ENCODE measurements at regions not wholly inside any gene's neighbourhood (a gene's known extent, or its start where the extent isn't known, plus 50 kb on each side); places are given as distances from the start of the nearest gene placed in this dataset.
"Not testable (repeated sequence)": the region's sequence is repeated elsewhere in the genome, so short reads cannot be mapped to it uniquely, and the experiment has no call there.

DNA sequence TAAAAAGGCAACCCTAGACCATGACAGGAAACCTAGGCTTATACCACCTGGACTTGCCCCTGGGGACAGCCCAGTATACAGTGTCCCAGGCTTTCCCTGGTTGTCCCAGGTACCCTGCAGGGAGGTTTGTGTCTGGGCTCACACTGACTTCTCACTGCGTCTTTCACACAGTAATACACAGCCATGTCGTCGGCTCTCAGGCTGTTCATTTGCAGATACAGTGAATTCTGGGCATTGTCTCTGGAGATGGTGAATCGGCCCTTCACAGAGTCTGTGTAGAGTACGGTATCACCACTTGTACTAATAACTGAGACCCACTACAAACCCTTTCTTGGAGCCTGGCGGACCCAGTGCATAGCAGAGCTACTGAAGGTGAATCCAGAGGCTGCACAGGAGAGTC lies 1116.6 kb downstream of the TMEM121 start:
- not testable (repeated sequence) for H3K27me3 ChIP-seq (replicated peaks; ENCODE audit: control insufficient read depth, insufficient read depth, low read length, poor library complexity, severe bottlenecking)

DNA sequence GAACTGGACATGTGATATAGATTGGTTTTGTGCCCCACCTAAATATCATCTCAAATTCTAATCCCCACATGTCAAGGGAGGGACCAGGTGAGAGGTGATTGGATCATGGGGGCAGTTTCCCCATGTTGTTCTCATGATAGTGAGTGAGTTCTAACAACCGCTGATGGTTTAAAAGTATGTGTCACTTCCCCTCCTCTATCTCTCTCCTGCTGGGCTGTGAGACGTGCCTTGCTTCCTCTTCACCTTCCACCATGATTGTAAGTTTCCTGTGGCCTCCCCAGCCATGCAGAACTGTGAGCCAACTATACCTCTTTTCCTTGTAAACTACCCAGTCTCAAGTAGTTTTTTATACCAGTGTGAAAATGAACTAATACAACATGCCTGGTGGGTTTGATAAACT lies 1122.5 kb downstream of the TMEM121 start:
- DNase-seq; H3K4me3 ChIP-seq (ENCODE audit: insufficient read depth, low read depth, low read length, poor library complexity, severe bottlenecking); H3K4me1 ChIP-seq (ENCODE audit: control insufficient read depth, insufficient read depth, low read length, poor library complexity, severe bottlenecking); H3K9me3 ChIP-seq (ENCODE audit: control insufficient read depth, low read length); H3K27ac ChIP-seq (ENCODE audit: insufficient read depth, low read length, poor library complexity, severe bottlenecking); H3K27me3 ChIP-seq (replicated peaks; ENCODE audit: control insufficient read depth, insufficient read depth, low read length, poor library complexity, severe bottlenecking); H3K36me3 ChIP-seq (ENCODE audit: control insufficient read depth, insufficient read depth, low read length): not testable (repeated sequence)

More for the DNA sequence above, 1116.6 kb downstream of the TMEM121 start:
- DNase-seq; H3K4me3 ChIP-seq (ENCODE audit: insufficient read depth, low read depth, low read length, poor library complexity, severe bottlenecking); H3K36me3 ChIP-seq (ENCODE audit: control insufficient read depth, insufficient read depth, low read length); H3K27ac ChIP-seq (ENCODE audit: insufficient read depth, low read length, poor library complexity, severe bottlenecking); H3K9me3 ChIP-seq (ENCODE audit: control insufficient read depth, low read length); H3K4me1 ChIP-seq (ENCODE audit: control insufficient read depth, insufficient read depth, low read length, poor library complexity, severe bottlenecking): not testable (repeated sequence)

DNA sequence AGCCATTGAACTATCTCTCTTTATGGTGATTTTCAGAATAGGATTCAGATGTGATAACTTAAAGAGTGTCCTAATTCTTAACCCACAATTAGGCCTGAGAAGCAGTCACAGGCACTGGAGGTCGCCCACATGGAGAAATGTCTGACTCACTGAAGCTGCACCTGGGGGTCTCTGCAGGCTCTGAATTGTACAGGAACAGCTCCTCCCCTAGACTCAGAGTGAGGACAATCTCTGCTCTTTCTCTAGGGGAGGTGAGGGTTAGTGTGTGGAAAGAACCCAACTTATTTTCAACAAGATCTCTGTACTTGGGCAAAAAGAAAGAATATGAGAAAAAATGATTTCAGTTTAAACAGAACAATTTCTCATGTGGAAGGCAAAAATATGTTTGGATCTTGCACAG lies 1124.6 kb downstream of the TMEM121 start:
- DNase-seq = no peak
- no peak overlapping the region for H3K4me3 ChIP-seq (ENCODE audit: insufficient read depth, low read depth, low read length, poor library complexity, severe bottlenecking)
- H3K4me1 ChIP-seq (ENCODE audit: control insufficient read depth, insufficient read depth, low read length, poor library complexity, severe bottlenecking) = no peaks in the 10 kb centered on the region

DNA sequence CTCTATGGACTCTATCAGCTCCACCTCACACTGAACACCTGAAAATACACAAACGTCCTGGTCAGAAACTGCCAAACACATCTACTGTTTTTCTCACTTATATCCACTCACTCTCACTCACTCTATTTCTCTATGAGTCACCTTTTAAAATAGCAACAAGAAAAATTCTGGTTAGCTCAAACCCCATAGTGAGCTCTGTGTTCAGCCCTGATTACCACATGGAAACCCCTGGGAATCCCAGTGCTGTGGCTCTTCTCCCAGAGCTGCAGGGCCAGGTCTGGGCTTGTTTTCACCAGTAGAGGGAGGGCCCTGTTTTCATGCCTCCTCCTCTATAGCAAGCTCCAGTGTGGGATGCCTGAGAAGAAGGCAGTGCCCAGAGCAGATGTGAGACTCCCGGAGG lies 1126.1 kb downstream of the TMEM121 start:
- Histone ChIP-seq H3K27ac (ENCODE audit: insufficient read depth, low read length, poor library complexity, severe bottlenecking) (no peak overlapping the region), H3K36me3 (ENCODE audit: control insufficient read depth, insufficient read depth, low read length) (no peaks in the 10 kb centered on the region), H3K4me1 (ENCODE audit: control insufficient read depth, insufficient read depth, low read length, poor library complexity, severe bottlenecking) (no peaks in the 10 kb centered on the region), H3K9me3 (ENCODE audit: control insufficient read depth, low read length) (no peaks in the 10 kb centered on the region), H3K4me3 (ENCODE audit: insufficient read depth, low read depth, low read length, poor library complexity, severe bottlenecking) (no peak overlapping the region), H3K27me3 (replicated peaks; ENCODE audit: control insufficient read depth, insufficient read depth, low read length, poor library complexity, severe bottlenecking) (no peaks in the 10 kb centered on the region)
- no peak for DNase-seq

More for the DNA sequence above, 1124.6 kb downstream of the TMEM121 start:
- Histone ChIP-seq H3K9me3 (ENCODE audit: control insufficient read depth, low read length) (no peaks in the 10 kb centered on the region), H3K36me3 (ENCODE audit: control insufficient read depth, insufficient read depth, low read length) (no peaks in the 10 kb centered on the region), H3K27ac (ENCODE audit: insufficient read depth, low read length, poor library complexity, severe bottlenecking) (no peak overlapping the region), H3K27me3 (replicated peaks; ENCODE audit: control insufficient read depth, insufficient read depth, low read length, poor library complexity, severe bottlenecking) (no peaks in the 10 kb centered on the region)

DNA sequence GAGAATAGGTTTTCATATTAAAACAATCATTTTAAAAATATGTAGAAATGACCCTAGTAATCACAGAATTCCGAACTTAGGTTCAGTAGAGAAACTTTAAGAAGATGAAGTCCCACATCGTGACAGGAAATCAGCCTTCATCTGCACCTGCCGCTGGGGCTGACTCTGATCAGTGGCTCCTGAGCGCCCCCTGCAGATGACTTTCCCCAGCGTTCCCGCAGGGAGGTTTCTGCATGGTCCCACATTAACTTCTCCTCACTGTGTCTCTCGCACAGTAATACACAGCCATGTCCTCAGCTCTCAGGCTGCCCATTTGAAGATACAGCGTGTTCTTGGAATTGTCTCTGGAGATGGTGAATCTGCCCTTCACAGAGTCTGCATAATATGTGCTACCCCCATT lies 1131.1 kb downstream of the TMEM121 start:
- Histone ChIP-seq H3K27me3 (replicated peaks; ENCODE audit: control insufficient read depth, insufficient read depth, low read length, poor library complexity, severe bottlenecking) (no peaks in the 10 kb centered on the region), H3K4me3 (ENCODE audit: insufficient read depth, low read depth, low read length, poor library complexity, severe bottlenecking) (no peak overlapping the region), H3K36me3 (ENCODE audit: control insufficient read depth, insufficient read depth, low read length) (no peaks in the 10 kb centered on the region), H3K27ac (ENCODE audit: insufficient read depth, low read length, poor library complexity, severe bottlenecking) (no peak overlapping the region), H3K4me1 (ENCODE audit: control insufficient read depth, insufficient read depth, low read length, poor library complexity, severe bottlenecking) (no peaks in the 10 kb centered on the region), H3K9me3 (ENCODE audit: control insufficient read depth, low read length) (no peaks in the 10 kb centered on the region)
- DNase-seq = peak in 2 of 3 donors; percentile 14 to 17

DNA sequence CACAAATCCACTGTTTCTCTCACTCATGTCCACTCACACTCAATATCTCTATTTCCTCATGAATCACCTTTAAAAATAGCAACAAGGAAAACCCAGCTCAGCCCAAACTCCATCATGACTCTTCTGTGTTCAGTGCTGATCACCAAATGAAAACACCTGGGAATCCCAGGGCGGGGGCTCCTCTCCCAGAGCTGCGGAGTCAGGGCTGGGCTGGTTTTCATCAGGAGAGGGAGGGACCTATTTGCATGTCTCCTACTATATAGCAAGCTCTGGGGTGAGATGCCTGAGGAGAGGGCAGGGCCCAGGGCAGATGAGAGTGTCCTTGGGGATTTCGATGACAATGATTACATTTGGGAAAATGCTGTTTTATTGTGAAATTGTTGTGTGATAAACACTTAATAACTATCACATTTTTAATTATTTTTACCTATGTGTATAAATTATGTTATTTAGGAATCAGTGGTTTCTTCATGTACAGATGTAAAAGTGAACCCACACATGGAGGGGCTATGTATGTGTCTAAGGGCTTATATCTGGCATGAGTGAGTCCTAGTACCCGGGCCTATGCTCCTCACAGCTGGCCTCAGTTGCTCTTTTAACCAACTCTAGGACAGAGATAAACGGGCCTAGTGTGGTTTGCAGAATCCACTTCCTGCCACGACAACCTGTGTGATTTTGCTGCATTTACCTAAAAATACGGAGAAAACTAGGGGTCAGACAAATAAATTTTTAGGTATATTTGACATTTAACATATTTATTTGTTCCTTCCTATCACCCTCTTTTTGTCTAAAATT lies 1131.9 kb downstream of the TMEM121 start:
- H3K4me3 ChIP-seq (ENCODE audit: insufficient read depth, low read depth, low read length, poor library complexity, severe bottlenecking); H3K27me3 ChIP-seq (replicated peaks; ENCODE audit: control insufficient read depth, insufficient read depth, low read length, poor library complexity, severe bottlenecking); H3K4me1 ChIP-seq (ENCODE audit: control insufficient read depth, insufficient read depth, low read length, poor library complexity, severe bottlenecking); H3K27ac ChIP-seq (ENCODE audit: insufficient read depth, low read length, poor library complexity, severe bottlenecking); H3K36me3 ChIP-seq (ENCODE audit: control insufficient read depth, insufficient read depth, low read length); DNase-seq; H3K9me3 ChIP-seq (ENCODE audit: control insufficient read depth, low read length): not testable (repeated sequence)

DNA sequence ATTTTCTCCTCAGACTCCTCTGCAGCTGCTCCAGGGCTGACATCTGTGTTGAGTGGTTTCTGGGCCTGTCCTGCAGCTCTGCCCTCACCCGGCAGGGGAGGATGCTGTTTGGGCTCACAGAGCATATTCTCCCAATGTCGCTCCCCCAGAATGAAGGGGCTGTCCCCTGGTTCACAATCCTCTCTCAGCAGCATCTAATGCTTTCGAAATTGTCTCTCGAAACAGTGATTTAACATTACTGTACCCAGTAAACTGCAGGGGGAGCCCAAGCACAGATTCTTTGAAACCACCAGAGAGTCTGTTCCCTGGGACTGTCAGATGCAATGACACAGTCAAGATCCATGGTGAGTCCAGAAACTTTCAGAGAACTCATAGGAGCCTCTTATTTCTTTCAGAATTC lies 1135.2 kb downstream of the TMEM121 start:
- not testable (repeated sequence) for H3K4me1 ChIP-seq (ENCODE audit: control insufficient read depth, insufficient read depth, low read length, poor library complexity, severe bottlenecking); H3K4me3 ChIP-seq (ENCODE audit: insufficient read depth, low read depth, low read length, poor library complexity, severe bottlenecking); H3K27ac ChIP-seq (ENCODE audit: insufficient read depth, low read length, poor library complexity, severe bottlenecking); H3K36me3 ChIP-seq (ENCODE audit: control insufficient read depth, insufficient read depth, low read length); H3K27me3 ChIP-seq (replicated peaks; ENCODE audit: control insufficient read depth, insufficient read depth, low read length, poor library complexity, severe bottlenecking); H3K9me3 ChIP-seq (ENCODE audit: control insufficient read depth, low read length)
- DNase-seq = peak in 2 of 3 donors; percentile 13 to 18

DNA sequence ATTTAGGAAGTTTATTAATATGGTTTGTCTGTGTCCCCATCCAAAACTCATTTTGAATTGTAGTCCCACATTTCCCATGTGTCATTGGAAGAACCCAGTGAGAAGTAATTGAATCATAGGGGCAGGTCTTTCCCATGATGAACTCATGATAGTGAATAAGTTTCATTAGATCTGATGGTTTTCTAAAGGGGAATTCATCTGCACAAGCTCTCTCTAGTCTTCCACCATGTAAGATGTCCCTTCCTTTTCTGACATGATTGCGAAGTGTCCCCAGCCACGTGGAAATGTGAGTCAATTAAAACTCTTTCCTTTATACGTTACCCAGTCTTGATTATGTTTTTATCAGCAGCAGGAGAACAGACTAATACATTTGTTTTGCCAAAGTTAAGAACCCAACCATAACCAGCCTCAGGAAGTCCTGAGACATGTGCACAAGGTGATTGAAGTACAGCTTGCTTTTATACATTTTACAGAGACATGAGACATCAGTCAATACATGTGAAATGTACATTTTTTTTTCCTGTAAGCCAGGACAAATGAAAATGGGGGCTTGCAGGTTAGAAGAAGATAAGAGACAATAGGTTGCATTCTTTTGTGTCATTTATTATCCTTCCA lies 1136.7 kb downstream of the TMEM121 start:
- no peak for DNase-seq
- Histone ChIP-seq H3K36me3 (ENCODE audit: control insufficient read depth, insufficient read depth, low read length) (no peaks in the 10 kb centered on the region), H3K9me3 (ENCODE audit: control insufficient read depth, low read length) (no peaks in the 10 kb centered on the region), H3K4me1 (ENCODE audit: control insufficient read depth, insufficient read depth, low read length, poor library complexity, severe bottlenecking) (no peaks in the 10 kb centered on the region), H3K4me3 (ENCODE audit: insufficient read depth, low read depth, low read length, poor library complexity, severe bottlenecking) (no peak overlapping the region), H3K27ac (ENCODE audit: insufficient read depth, low read length, poor library complexity, severe bottlenecking) (no peak overlapping the region), H3K27me3 (replicated peaks; ENCODE audit: control insufficient read depth, insufficient read depth, low read length, poor library complexity, severe bottlenecking) (no peaks in the 10 kb centered on the region)

DNA sequence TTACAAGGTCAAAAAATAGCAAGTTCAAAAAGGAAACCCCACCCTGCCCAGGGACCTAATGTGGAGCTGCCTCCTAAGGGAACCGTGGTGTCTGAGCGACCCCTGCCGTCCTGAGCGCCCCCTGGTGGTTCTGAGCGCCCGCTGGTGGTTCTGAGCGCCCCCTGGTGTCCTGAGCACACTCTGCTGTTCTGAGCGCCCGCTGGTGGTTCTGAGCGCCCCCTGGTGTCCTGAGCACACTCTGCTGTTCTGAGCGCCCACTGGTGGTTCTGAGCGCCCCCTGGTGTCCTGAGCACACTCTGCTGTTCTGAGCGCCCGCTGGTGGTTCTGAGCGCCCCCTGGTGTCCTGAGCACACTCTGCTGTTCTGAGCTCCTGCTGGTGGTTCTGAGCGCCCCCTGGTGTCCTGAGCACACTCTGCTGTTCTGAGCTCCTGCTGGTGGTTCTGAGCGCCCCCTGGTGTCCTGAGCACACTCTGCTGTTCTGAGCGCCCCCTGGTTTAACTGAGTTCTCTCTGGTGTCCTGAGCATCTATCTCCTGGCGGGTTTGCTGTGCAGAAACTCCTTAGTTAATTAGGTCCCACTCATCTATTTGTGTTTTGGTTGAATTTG lies 1137.5 kb downstream of the TMEM121 start:
- peak; percentile 38 to 54 (median 50) for DNase-seq
- not testable (repeated sequence) for H3K36me3 ChIP-seq (ENCODE audit: control insufficient read depth, insufficient read depth, low read length); H3K4me1 ChIP-seq (ENCODE audit: control insufficient read depth, insufficient read depth, low read length, poor library complexity, severe bottlenecking); H3K27me3 ChIP-seq (replicated peaks; ENCODE audit: control insufficient read depth, insufficient read depth, low read length, poor library complexity, severe bottlenecking); H3K27ac ChIP-seq (ENCODE audit: insufficient read depth, low read length, poor library complexity, severe bottlenecking); H3K4me3 ChIP-seq (ENCODE audit: insufficient read depth, low read depth, low read length, poor library complexity, severe bottlenecking); H3K9me3 ChIP-seq (ENCODE audit: control insufficient read depth, low read length)

DNA sequence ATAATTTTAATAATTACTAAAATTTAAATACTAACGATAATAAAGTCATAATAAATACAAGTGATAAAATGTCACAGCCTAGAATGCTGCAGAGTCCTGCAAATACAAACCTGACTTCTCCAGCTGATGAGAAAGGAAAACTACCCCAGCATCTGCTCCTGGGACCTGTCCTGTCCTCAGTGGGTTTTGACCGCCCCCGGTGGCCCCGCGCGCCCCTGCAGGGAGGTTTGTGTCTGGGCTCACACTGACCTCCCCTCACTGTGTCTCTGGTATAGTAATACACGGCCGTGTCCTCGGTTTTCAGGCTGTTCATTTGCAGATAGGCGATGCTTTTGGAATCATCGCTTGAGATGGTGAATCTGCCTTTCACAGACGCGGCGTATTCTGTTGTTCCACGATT lies 1139.4 kb downstream of the TMEM121 start:
- no peak overlapping the region for H3K27ac ChIP-seq (ENCODE audit: insufficient read depth, low read length, poor library complexity, severe bottlenecking)
- H3K36me3 ChIP-seq (ENCODE audit: control insufficient read depth, insufficient read depth, low read length) = no peaks in the 10 kb centered on the region
- no peaks in the 10 kb centered on the region for H3K9me3 ChIP-seq (ENCODE audit: control insufficient read depth, low read length)
- DNase-seq = no peak
- H3K27me3 ChIP-seq (replicated peaks; ENCODE audit: control insufficient read depth, insufficient read depth, low read length, poor library complexity, severe bottlenecking) = no peaks in the 10 kb centered on the region
- no peaks in the 10 kb centered on the region for H3K4me1 ChIP-seq (ENCODE audit: control insufficient read depth, insufficient read depth, low read length, poor library complexity, severe bottlenecking)
- H3K4me3 ChIP-seq (ENCODE audit: insufficient read depth, low read depth, low read length, poor library complexity, severe bottlenecking) = no peak overlapping the region

Measured in effector memory CD4-positive, alpha-beta T cell (primary cell).